CD4-positive, alpha-beta T cell treated with Interleukin-15 for 1 hour (primary cell): ENCODE measurements at regions not wholly inside any gene's neighbourhood (a gene's known extent, or its start where the extent isn't known, plus 50 kb on each side); places are given as distances from the start of the nearest gene placed in this dataset.
"Not testable (repeated sequence)": the region's sequence is repeated elsewhere in the genome, so short reads cannot be mapped to it uniquely, and the experiment has no call there.

Source experiments
- DNase-seq: peaks from one replicate; pipeline ENCODE4 v3.0.0-alpha.2; 2020

DNA sequence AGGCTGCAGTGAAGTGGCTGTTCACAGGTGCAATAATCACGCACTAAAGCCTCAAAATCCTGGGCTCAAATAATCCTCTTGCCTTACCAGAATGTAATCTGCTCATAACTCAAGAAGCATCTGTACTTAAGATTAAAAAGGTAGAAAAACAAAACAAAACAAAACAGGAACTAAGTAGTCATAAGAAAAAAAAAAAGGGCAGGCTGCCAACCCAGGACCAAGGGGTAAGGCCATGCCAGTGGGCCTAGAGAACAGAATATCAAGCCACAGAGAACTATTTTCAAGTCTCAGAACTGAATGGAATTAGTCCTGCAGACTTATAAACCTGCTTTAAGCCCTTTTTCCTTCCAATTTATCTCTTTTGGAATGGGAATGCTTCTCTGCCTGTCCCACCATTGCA is 64.8 kb upstream of the TBC1D3K start:
- DNase-seq, result no peak

DNA sequence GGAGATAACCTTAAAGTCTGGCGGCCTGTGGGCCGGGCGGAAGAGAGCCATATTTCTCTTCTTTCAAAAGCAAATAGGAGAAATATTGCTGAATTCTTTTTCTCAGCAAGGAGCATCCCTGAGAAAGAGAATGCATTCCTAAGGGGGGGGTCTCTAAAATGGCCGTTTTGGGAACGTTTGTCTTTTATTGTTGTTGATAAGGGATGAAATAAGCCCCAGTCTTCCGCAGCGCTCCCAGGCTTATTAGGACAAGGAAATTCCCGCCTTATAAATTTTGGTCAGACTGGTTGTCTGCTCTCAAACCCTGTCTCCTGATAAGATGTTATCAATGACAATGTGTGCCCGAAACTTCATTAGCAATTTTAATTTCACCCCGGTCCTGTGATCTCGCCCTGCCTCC is 65.8 kb upstream of the TBC1D3K start:
- DNase-seq, result not testable (repeated sequence)

DNA sequence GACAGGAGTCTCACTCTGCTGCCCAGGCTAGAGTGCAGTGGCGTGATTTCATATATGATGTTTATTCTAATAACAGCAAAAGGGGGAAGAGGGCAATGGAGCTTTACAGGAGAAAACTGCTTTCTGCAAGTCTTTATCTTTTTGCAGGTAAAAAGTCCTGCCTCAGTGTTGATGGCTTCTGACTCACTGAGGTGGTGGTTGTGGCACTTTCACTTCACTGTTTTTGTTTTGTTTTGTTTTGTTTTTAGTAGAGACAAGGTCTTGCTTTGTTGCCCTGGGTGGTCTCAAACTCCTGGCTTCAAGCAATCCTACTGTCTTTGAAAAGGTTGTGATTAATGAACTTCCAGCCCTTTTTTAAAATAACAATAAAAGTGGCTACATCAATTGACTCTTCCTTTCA is 68.0 kb upstream of the TBC1D3K start:
- DNase-seq, result no peak

GRCh38 chr17:37849617-37849972 is 74.6 kb upstream of the TBC1D3K start:
- no peak for DNase-seq

GRCh38 chr17:37848690-37849616 is 75.3 kb upstream of the TBC1D3K start:
- DNase-seq, result peak; percentile 52

- DNase-seq, result no peak
These were observed 76.3 kb upstream of the TBC1D3K start for GRCh38 chr17:37847811-37848331.

DNA sequence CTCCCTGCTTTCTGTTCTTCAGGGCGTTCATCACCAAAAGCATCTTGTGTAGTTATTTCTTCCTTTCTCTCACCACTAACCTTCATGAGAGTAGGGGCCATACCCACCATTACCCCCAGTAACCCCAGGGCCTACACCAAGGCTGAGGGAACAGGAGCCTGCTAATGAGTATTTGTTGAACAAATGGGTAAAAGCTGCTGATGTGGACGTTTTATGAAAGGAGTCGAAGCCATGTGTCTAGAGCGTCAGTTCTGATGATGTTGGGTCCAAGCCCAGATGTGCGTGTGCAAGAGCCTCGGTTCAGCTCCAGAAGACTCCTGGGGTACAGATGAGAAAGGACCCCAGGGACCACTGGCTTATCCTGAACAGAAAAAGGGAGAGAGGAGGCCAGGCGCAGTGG is 77.1 kb upstream of the TBC1D3K start:
- DNase-seq, result no peak

GRCh38 chr17:37844977-37845293 is 79.3 kb upstream of the TBC1D3K start:
- DNase-seq, result no peak

DNA sequence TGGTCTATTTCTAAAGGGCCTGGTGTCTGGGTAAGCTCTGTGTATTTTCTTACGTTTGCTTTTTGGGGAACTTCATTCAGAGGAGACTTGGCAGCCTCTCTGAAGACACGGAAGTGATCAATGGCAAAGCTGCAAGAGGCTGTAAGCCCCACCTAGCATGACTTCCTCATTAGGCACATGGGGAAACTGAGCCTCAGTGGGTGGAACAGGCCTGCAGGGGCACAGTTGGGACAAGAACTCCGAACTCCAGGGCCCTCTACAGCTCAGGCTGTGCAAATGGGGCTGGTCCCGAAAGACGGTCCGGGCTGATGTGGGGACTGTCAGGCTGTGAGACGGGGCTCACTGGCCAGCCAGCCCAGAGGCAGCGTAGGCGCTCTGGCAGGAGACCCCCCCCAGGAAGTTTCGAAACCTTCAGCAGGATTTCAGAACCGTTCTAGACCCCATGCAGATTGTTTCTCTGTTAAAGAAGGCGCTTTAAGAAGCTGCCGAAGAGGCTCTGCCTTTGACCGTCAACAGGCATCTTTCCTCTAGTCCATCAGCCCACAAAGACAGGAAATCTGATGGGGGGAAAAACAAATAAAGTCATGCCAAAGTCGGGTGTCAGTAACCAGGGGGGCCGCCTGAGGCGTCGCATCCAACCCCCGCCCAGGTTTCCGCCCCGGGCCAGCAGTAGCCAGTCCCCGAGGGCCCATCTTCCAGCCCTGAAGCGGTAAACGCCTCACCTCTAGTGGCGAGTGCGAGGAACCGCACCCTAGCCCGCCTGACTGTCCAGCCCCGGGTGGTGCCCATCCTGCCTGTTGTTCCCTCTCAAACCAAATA is 79.8 kb upstream of the TBC1D3K start:
- DNase-seq, result peak; percentile 62

DNA sequence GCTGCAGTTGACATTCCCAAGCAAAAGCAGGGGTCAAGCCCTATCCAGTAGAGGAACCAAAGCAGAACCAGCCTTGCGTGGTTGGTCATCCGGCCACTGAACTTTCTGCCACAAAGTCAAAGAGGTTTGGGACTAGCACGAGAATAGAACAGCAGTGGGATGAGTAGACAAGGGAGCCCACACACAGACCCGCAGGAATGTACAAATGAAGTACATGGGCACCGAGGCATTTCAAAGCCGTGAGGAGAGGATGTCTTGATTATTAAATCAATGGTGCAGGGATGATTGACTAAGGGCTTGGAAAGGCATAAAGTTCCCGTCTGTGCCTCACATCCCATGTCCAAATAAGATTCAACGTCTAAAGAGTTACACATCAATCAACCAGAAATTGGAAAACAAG is 81.8 kb upstream of the TBC1D3K start:
- DNase-seq, result no peak

DNA sequence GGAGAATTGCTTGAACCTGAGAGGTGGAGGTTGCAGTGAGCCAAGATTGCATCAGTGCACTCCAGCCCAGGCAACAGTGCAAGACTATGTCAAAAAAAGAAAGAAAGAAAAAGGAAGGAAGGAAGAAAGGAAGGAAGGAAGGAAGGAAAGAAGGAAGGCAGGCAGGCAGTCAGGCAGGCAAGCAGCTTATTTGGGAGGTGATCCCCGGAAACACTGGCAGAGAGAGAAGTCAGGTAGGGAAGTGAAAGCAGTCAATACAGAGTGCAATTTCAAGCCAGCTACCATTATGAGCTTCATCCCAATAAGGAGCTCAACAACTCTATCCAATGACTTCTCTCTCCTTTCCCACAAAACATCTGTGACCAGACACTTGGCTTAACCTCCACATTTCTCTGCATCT is 83.0 kb upstream of the TBC1D3K start:
- DNase-seq, result no peak

DNA sequence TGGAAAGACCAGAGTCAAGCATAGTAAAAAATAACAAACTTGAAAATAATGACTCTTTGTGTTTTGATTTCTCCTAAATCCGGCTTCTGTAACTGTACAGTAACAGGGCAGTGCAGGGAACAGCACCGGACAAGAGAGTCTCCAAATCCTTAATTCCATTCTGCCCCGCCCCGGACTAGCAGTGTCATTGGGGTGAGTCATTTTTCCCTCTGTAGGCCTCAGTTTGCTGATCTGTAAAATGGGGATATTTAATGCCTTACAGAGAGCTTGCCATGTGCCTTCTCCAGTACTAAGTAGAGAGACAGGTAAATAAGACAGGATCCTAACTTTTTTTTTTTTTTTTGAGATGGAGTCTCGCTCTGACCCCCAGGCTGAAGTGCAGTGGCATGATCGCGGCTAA is 83.6 kb upstream of the TBC1D3K start:
- no peak for DNase-seq

DNA sequence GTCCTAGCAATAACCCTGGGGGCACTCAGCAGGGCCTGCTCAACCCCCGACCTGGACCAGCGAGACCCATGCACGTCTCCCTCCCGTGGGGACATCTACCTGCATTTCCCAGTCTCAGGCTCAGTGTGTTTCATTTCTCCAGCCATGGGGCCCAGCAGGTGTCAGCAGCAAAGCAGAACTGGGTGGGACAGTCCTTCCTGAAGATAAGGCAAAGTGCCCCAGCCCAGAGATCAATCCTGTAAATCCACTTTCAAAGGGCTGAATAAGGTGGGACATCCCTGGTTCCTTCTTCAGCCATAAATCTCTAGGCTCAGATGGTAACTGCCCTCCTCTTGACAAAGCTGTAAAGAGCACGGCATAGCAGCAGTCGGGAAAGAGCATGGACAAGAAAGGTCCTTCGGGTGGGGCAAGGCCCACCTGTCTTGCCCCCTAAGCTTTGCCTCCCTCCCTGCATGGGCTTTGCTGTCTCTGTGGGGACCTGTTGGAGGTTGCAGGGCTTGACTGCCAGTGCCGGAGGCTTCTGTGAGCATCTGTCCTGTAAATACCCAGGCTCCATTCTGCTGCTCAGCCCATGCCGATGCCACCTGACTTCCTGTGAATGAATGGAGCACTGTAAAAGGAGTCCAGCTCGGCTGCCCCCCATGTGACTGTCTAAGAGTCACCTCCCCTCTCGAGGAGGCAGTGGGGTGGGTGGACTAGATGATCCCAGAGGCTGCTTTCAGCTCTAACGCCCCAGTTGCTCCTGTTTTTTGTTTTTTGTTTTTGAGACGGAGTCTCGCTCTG is 84.8 kb upstream of the TBC1D3K start:
- DNase-seq, result no peak

GRCh38 chr17:37838276-37838675 is 85.9 kb upstream of the TBC1D3K start:
- DNase-seq, result no peak

DNA sequence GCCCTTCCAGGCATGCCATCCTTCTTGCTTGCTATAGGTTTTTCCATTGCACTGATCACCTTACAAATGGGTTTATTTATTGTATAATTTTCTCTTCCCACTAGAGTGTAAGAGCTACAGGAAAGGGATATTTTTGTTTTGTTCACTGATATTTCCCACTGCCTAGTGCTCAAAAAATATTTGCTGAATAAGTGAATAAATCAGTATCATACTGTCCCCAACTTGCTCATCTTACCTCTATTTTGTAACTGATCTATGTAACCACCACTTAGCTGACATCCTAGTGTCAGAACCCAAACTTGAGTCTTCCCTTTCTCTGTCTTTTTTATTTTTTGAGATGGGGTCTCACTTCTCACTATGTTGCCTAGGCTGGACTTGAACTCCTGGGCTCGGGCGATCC is 87.6 kb upstream of the TBC1D3K start:
- no peak for DNase-seq

GRCh38 chr17:37834168-37834567 is 89.3 kb upstream of the HNF1B start:
- no peak for DNase-seq

- peak; percentile 25 for DNase-seq
These were observed 88.5 kb upstream of the HNF1B start for GRCh38 chr17:37833237-37833859.

- DNase-seq, result no peak
These were observed 87.1 kb upstream of the HNF1B start for GRCh38 chr17:37831986-37832385.

DNA sequence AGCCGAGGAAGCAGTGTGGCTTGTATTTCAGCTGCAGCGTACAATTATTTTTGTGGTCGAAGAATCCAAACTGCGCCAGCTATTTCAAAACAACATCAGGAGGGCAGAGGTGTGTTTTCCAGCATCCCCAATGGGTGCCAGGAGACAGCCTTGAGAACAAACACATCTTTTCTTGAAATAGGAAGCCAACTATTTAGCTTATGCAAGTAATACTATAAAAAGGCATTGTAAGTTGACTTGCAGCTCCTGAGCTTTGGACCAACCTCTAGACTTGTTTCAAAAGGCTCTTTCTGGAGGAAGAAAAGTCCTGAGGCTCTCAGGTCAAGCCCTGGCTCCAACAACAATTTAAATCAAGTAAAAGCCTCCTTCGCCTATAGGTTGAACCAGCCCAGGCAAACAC is 86.6 kb upstream of the HNF1B start:
- DNase-seq, result no peak

DNA sequence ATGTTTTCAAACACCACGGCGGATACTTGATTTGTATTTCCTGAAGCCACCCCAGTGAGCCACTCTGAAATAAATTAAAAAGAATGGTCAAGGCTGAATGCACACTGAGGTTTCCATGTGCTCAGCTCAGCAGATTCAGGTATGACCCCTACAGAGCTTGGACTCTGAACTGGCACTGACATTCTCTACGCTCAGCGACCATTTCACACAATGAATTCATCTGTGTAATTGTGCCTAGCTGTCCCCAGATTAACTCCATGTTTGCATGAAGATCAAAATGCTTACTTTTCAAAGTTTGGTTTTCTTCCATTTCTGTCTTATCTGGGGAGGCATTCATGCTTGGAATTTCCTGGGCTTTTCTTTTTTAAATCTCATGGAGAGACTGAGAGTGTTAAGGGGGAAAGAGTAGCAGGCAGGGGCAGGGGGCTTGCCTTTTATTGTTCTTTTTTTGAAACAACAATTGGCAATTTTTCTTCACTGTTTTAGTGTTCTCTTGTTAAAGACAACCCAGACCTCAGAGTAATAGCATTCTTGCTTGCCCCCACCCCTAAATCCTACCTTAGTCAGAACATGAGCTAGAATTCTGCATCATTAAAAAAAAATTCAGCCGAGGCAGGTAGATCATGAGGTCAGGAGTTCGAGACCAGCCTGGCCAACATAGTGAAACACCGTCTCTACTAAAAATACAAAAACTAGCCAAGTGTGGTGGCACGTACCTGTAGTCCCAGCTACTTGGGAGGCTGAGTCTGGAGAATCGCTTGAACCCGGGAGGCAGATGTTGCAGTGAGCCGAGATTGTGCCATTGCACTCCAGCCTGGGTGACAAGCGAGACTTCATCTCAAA is 85.5 kb upstream of the HNF1B start:
- no peak for DNase-seq

GRCh38 chr17:37829592-37830123 is 84.8 kb upstream of the HNF1B start:
- peak; percentile 23 for DNase-seq
